Transverse colon (tissue), 4 donors: ENCODE measurements at regions not wholly inside any gene's neighbourhood (a gene's known extent, or its start where the extent isn't known, plus 50 kb on each side); places are given as distances from the start of the nearest gene placed in this dataset.

Source experiments
- DNase-seq: peaks from one replicate; pipeline ENCODE4 v3.0.0-alpha.2; 2019
- H3K27ac ChIP-seq, 4 donors: fragments of 200-600 bp; sonication (generic); 2 replicates each; pipeline ENCODE4 v1.5.1; 2016 to 2018; ENCODE audit warnings: inconsistent platforms in 4 of 4
- H3K27me3 ChIP-seq: fragments of 200-600 bp; sonication (generic); 2 replicates; pipeline ENCODE4 v1.5.1; 2017; ENCODE audit warnings: inconsistent platforms
- H3K36me3 ChIP-seq, 4 donors: fragments of 200-600 bp; sonication (generic); 2 replicates each; pipeline ENCODE4 v1.5.1; 2017 to 2019; ENCODE audit warnings: inconsistent platforms in 4 of 4
- H3K4me1 ChIP-seq, 4 donors: fragments of 200-600 bp; sonication (generic); 2 replicates each; pipeline ENCODE4 v1.5.1; 2017 to 2020; ENCODE audit warnings: inconsistent platforms in 4 of 4
- H3K4me3 ChIP-seq, 4 donors: fragments of 200-600 bp; sonication (generic); 1 replicate in 1 of 4; 2 replicates in 3 of 4; pipeline versions ENCODE4 v1.5.1 to v1.6.1; 2017 to 2019; ENCODE audit warnings: inconsistent platforms in 4 of 4
- H3K9me3 ChIP-seq, 2 donors: fragments of 200-600 bp; sonication (generic); 2 replicates each; pipeline ENCODE4 v1.5.1; 2017 to 2019; ENCODE audit warnings: inconsistent platforms in 2 of 2
- EP300 ChIP-seq: sonication (generic); formaldehyde crosslinking; IDR thresholded peaks from one replicate; pipeline ENCODE4 v1.6.1; 2017; ENCODE audit warnings: antibody characterized with exemption, low read depth
- POLR2A ChIP-seq: fragments of 450-650 bp; IDR thresholded peaks from one replicate; pipeline ENCODE4 v1.6.1; 2016; ENCODE audit warnings: antibody characterized with exemption, mild to moderate bottlenecking, moderate library complexity
- POLR2AphosphoS5 ChIP-seq, 3 donors: sonication (generic); formaldehyde crosslinking; IDR thresholded peaks; one replicate each; pipeline ENCODE4 v1.6.1; 2016; ENCODE audit warnings: antibody characterized with exemption in 3 of 3
- WGBS, 2 donors: methylation state at CpG; one replicate each; pipeline ENCODE4 v1.1.5; 2018; ENCODE audit warnings: low coverage in 1 of 2; 5-methylcytosine and 5-hydroxymethylcytosine counted together
- in situ Hi-C, 4 donors: fragments of 200-750 bp; cut with MboI; loops; one replicate each; pipeline versions ENCODE4 v1.15.0 to v1.15.1; 2017; ENCODE audit warnings: low sequenced_read_pairs in 3 of 4, low pct_ligation_motif_present in 1 of 4, low pct_unique_long_range_greater_than_20kb in 1 of 4
- intact Hi-C: fragments of 100-400 bp; cut with DNase I; formaldehyde crosslinking; loops from one replicate; pipeline ENCODE4 v1.15.1; 2023; ENCODE audit warnings: low total_unique reads
- TF ChIP-seq, protein P1 (sequence below), 5 experiments: fragments of 200-600 bp in 3 of 5; fragments of 450-650 bp in 2 of 5; sonication (generic) in 3 of 5; IDR thresholded peaks; 1 replicate in 2 of 5; 2 replicates in 3 of 5; pipeline ENCODE4 v1.5.1; 2016 to 2017; ENCODE audit warnings: antibody characterized with exemption in 5 of 5, inconsistent platforms in 3 of 5, mild to moderate bottlenecking in 2 of 5, moderate library complexity in 1 of 5

DNA sequence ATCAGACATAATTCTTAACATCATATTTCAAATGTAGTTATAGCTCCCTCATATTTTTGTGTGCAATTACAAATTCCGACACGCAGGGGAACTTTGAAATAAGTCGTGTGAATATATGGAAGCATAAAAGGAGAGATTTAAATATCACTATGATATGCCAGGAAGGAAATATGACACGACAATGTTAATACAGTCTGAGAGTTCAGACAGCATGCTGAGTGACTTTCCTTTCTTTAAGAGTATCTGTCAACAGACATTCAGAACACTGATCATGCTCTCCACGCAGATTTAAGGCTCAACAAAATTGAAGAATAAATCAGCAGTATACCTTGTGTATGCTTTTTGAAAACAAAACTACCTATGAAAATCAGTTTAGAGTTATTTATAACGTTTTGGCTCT, 232.6 kb upstream of the CARD18 start:
- intact Hi-C loops = no loop called here
- in situ Hi-C loops = no loop called here
- 55 to 62% methylated on average over 6 of the region's 6 CpGs for WGBS, 2 donors
- H3K4me3 ChIP-seq = no peak overlapping the region
- H3K27ac ChIP-seq = no peak overlapping the region
- TF ChIP-seq POLR2AphosphoS5 (IDR thresholded peaks at IDR 0.05) (no peak), POLR2A (no peak), EP300 (no peak)
- TF ChIP-seq, protein P1, sequence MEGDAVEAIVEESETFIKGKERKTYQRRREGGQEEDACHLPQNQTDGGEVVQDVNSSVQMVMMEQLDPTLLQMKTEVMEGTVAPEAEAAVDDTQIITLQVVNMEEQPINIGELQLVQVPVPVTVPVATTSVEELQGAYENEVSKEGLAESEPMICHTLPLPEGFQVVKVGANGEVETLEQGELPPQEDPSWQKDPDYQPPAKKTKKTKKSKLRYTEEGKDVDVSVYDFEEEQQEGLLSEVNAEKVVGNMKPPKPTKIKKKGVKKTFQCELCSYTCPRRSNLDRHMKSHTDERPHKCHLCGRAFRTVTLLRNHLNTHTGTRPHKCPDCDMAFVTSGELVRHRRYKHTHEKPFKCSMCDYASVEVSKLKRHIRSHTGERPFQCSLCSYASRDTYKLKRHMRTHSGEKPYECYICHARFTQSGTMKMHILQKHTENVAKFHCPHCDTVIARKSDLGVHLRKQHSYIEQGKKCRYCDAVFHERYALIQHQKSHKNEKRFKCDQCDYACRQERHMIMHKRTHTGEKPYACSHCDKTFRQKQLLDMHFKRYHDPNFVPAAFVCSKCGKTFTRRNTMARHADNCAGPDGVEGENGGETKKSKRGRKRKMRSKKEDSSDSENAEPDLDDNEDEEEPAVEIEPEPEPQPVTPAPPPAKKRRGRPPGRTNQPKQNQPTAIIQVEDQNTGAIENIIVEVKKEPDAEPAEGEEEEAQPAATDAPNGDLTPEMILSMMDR (IDR thresholded peaks at IDR 0.05) = no peak
- no peaks in the 10 kb centered on the region for H3K4me1 ChIP-seq
- H3K27me3 ChIP-seq = no peaks in the 10 kb centered on the region
- no peaks in the 10 kb centered on the region for H3K36me3 ChIP-seq
- H3K9me3 ChIP-seq = peaks cover 0 to 3% of the 10 kb centered on the region in 2 donors
- no peak for DNase-seq

DNA sequence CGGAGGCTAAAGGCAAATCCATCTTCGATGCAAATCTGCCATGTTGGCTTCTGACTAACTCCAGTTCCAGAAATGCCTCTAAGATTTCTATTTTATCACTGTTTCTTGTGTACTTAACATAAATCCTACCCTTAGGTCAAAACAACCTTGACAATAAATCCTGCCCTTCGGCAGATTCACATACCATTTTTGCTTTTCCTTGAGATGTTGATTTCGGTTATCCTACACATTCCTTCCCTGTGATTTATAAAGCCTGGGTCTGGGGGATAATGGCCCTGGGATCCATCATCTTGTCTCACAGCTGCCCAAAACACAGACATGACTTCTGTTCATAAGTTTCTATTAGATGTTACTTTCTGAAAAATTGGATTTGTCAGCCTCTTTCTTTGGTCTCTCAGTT, 231.7 kb upstream of the CARD18 start:
- in situ Hi-C loops (no loop called here), intact Hi-C loops (no loop called here)
- no peak for DNase-seq
- TF ChIP-seq POLR2A = no peak
- TF ChIP-seq, protein P1 (IDR thresholded peaks at IDR 0.05) = no peak
- no peak for TF ChIP-seq EP300
- TF ChIP-seq POLR2AphosphoS5 (IDR thresholded peaks at IDR 0.05) = no peak
- Histone ChIP-seq H3K4me3 (no peak overlapping the region), H3K27me3 (no peaks in the 10 kb centered on the region), H3K9me3 (peaks cover 0 to 3% of the 10 kb centered on the region in 2 donors), H3K36me3 (no peaks in the 10 kb centered on the region), H3K27ac (no peak overlapping the region), H3K4me1 (no peaks in the 10 kb centered on the region)
- 68 to 74% methylated on average over 4 of the region's 4 CpGs for WGBS, 2 donors

DNA sequence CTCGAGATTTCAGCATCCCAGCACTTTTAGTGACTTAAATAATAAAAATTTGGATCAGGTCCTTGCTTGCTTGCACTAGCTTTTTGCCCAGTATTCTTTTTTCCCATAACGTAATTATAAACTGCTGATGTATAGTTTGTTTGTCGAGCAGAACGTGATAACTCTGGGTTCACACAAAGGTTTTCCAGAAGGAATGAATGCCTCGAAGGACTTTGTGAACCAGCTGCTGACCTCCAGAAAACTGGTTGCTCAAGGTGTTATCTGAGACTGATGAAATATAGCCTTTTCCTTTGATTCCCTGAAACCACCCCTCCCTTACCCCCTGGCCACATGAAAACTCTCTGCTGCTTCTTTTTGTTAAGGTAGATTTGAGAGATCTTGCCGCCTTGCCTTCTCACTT, 229.1 kb upstream of the CARD18 start:
- DNase-seq = no peak
- 58 to 64% methylated on average over 6 of the region's 6 CpGs for WGBS, 2 donors
- Histone ChIP-seq H3K27me3 (no peaks in the 10 kb centered on the region), H3K27ac (no peak overlapping the region), H3K36me3 (no peaks in the 10 kb centered on the region), H3K9me3 (no peaks in the 10 kb centered on the region), H3K4me1 (no peaks in the 10 kb centered on the region), H3K4me3 (no peak overlapping the region)
- in situ Hi-C loops = no loop called here
- intact Hi-C loops = no loop called here
- TF ChIP-seq POLR2A (no peak), EP300 (no peak), POLR2AphosphoS5 (IDR thresholded peaks at IDR 0.05) (no peak)
- TF ChIP-seq, protein P1 (IDR thresholded peaks at IDR 0.05) = no peak

DNA sequence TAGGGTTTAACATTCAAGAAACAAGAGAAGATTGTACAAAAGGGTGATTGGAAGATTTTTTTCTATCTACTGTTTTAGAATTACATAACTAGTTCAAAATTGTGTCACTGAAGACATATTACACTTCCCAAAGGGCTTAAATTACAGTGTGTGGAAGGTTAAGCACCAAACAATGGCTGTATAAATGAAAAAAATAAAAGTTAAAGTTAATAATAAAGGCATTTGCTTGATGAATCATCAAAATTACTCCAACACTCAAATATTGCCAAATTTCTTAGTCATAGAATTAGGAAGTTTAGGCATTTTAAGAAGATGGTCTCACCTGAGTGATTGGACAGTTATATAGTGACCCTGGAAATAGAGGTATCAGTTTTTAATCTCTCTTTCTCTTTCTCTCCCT, 227.6 kb upstream of the CARD18 start:
- intact Hi-C loops = no loop called here
- Histone ChIP-seq H3K36me3 (no peaks in the 10 kb centered on the region), H3K4me3 (no peak overlapping the region), H3K27ac (no peak overlapping the region), H3K9me3 (no peaks in the 10 kb centered on the region), H3K4me1 (no peaks in the 10 kb centered on the region), H3K27me3 (no peaks in the 10 kb centered on the region)
- TF ChIP-seq, protein P1 (IDR thresholded peaks at IDR 0.05) = no peak
- TF ChIP-seq POLR2A (no peak), POLR2AphosphoS5 (IDR thresholded peaks at IDR 0.05) (no peak), EP300 (no peak)
- no peak for DNase-seq
- in situ Hi-C loops = no loop called here
